Smooth muscle cell (in vitro differentiated cells): ENCODE measurements at regions not wholly inside any gene's neighbourhood (a gene's known extent, or its start where the extent isn't known, plus 50 kb on each side); places are given as distances from the start of the nearest gene placed in this dataset.
A peak's percentile ranks its signal among the peaks of the same experiment; 100 is the strongest.

ENCODE experiments used
- DNase-seq: peaks from one replicate; lab custom pipeline; 2025; ENCODE audit not compliant: unreplicated experiment; lab: John Stamatoyannopoulos, UW
- H2AFZ ChIP-seq: fragments of 200-600 bp; sonication (generic); 2 replicates; pipeline ENCODE4 v1.6.0; 2016; ENCODE audit warnings: antibody characterized with exemption, low read depth, mild to moderate bottlenecking
- H3F3A ChIP-seq: fragments of 200-600 bp; sonication (generic); 2 replicates; pipeline ENCODE4 v1.6.0; 2017; ENCODE audit warnings: antibody characterized with exemption, low read depth
- H3K27ac ChIP-seq: fragments of 200-600 bp; sonication (generic); 2 replicates; pipeline ENCODE4 v1.5.1; 2016; ENCODE audit warnings: low read depth, mild to moderate bottlenecking
- H3K27me3 ChIP-seq: fragments of 200-600 bp; sonication (generic); 2 replicates; pipeline ENCODE4 v1.6.1; 2016; ENCODE audit warnings: low read depth, mild to moderate bottlenecking
- H3K36me3 ChIP-seq: fragments of 200-600 bp; sonication (generic); 2 replicates; pipeline ENCODE4 v1.5.1; 2016; ENCODE audit warnings: low read depth
- H3K4me1 ChIP-seq: fragments of 200-600 bp; sonication (generic); 2 replicates; pipeline ENCODE4 v1.5.1; 2016; ENCODE audit warnings: low read depth
- H3K4me2 ChIP-seq: fragments of 200-600 bp; sonication (generic); 2 replicates; pipeline ENCODE4 v1.6.0; 2016; ENCODE audit warnings: mild to moderate bottlenecking
- H3K4me3 ChIP-seq: fragments of 200-600 bp; sonication (generic); 2 replicates; pipeline ENCODE4 v1.5.1; 2016; ENCODE audit warnings: mild to moderate bottlenecking
- H3K79me2 ChIP-seq: fragments of 200-600 bp; sonication (generic); 2 replicates; pipeline ENCODE4 v1.6.0; 2016; ENCODE audit warnings: low read depth, mild to moderate bottlenecking
- H3K9ac ChIP-seq: fragments of 200-600 bp; sonication (generic); 2 replicates; pipeline ENCODE4 v1.6.0; 2016; ENCODE audit warnings: low read depth
- H3K9me3 ChIP-seq: fragments of 200-600 bp; sonication (generic); replicated peaks from 2 replicates; pipeline ENCODE4 v1.5.1; 2016; ENCODE audit warnings: low read depth
- H4K20me1 ChIP-seq: fragments of 200-600 bp; sonication (generic); 2 replicates; pipeline ENCODE4 v1.6.0; 2016; ENCODE audit warnings: low read depth
- WGBS: methylation state at CpG from one replicate; pipeline ENCODE4 v1.1.7; 2016; ENCODE audit warnings: low lambda C conversion rate; 5-methylcytosine and 5-hydroxymethylcytosine counted together
- TF ChIP-seq, protein P1 (sequence below): fragments of 200-600 bp; sonication (generic); IDR thresholded peaks from 2 replicates; pipeline ENCODE4 v1.5.1; 2017; ENCODE audit warnings: borderline replicate concordance, mild to moderate bottlenecking, antibody characterized with exemption; ENCODE audit not compliant: insufficient read depth, poor library complexity, severe bottlenecking

DNA sequence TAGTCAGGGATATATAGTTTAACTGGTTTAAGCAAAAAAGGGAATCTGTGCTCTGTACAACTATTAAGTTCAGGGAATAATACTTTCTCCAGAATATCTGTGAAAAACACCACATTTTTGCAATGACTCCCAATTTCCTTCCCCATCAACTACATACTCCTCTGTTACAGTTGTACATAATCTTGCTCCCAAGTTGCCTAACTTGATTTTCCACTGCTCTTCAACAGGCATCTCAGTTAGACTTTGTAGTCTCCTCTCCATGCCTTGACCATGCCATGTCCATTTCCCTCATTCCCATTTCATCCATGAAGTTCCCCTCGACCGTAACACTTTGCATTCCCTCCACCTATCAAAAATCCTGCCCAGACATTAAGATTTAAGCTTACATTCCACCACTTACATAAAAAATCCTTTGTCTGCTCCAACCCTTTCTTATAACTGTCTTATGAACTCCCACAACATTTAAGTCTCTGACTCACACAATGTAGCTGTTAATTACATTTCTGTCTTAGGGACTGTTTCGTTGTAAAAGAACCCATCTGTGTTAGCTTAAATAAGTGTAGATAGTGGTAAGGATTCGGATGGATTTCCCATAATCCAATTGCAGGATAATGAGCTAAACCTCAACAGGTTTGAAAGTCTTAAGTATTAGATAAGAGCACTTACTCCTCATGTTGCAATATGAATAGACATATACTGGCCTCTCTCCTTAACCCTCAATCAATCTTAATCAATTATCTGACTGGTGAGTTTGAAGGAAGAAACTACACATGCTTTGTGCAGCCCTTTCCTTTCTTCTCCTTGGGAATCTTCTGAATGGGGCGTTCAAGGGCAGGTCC lies 156.5 kb downstream of the PAWR start:
- Histone ChIP-seq H3F3A (peaks cover 3% of the 10 kb centered on the region), H3K79me2 (no peaks in the 10 kb centered on the region), H3K27me3 (no peaks in the 10 kb centered on the region), H3K9ac (no peak overlapping the region), H3K36me3 (no peaks in the 10 kb centered on the region), H3K27ac (no peak overlapping the region), H3K4me2 (peak overlapping the region; percentile 13), H3K4me1 (peaks cover 3% of the 10 kb centered on the region), H3K9me3 (no peaks in the 10 kb centered on the region), H3K4me3 (no peak overlapping the region), H4K20me1 (no peaks in the 10 kb centered on the region), H2AFZ (no peak overlapping the region)
- 32% methylated on average over 5 of the region's 5 CpGs for WGBS
- no peak for DNase-seq
- TF ChIP-seq, protein P1, sequence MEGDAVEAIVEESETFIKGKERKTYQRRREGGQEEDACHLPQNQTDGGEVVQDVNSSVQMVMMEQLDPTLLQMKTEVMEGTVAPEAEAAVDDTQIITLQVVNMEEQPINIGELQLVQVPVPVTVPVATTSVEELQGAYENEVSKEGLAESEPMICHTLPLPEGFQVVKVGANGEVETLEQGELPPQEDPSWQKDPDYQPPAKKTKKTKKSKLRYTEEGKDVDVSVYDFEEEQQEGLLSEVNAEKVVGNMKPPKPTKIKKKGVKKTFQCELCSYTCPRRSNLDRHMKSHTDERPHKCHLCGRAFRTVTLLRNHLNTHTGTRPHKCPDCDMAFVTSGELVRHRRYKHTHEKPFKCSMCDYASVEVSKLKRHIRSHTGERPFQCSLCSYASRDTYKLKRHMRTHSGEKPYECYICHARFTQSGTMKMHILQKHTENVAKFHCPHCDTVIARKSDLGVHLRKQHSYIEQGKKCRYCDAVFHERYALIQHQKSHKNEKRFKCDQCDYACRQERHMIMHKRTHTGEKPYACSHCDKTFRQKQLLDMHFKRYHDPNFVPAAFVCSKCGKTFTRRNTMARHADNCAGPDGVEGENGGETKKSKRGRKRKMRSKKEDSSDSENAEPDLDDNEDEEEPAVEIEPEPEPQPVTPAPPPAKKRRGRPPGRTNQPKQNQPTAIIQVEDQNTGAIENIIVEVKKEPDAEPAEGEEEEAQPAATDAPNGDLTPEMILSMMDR: no peak

DNA sequence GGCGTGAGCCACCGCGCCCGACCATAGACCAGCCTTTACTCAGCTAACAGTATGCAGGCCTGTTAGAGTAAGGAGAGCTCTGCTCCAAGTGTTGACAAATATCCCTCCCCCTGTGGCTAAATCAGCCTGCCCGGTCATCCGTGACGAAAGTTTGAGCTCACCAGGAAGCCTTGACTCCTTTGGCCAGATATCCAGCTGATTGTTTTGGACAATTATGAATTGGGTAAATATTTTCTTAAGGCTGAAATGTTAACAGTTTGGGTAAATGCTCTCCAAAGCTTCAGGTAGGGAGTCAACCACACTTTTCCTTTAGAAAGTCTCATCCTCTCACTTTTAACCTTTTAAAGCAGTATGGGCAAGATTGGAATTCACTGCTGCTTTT lies 157.9 kb downstream of the PAWR start:
- no peak for DNase-seq
- Histone ChIP-seq H3K27ac (no peak overlapping the region), H3F3A (peaks cover 3% of the 10 kb centered on the region), H3K4me2 (no peak overlapping the region), H4K20me1 (no peaks in the 10 kb centered on the region), H3K4me3 (no peak overlapping the region), H3K27me3 (no peaks in the 10 kb centered on the region), H3K79me2 (no peaks in the 10 kb centered on the region), H3K4me1 (peaks cover 3% of the 10 kb centered on the region), H3K9me3 (no peaks in the 10 kb centered on the region), H3K9ac (no peak overlapping the region), H3K36me3 (no peaks in the 10 kb centered on the region), H2AFZ (no peak overlapping the region)
- TF ChIP-seq, protein P1: no peak
- 88% methylated on average over 7 of the region's 7 CpGs for WGBS

DNA sequence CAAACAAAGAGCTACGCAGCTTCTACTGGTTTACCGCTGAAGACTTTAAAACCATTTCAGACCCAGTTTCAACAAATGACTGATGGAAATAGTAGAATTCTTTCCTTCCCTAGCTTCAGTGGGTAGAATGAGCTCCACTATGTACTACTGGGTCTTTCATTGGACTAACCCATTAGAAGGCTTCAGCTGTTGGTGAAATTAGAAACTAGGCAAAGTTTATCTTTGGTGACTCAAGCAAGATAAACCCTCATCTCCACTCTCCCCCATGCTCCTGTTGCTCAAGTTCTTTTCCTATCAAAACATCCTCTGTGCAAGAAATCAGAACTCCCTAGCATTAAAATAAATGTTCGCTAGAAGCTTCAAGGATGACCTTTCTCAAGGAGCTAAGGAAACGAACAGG lies 159.2 kb downstream of the PAWR start:
- DNase-seq: no peak
- no peak overlapping the region for H3K27ac ChIP-seq

More for the DNA sequence above, 159.2 kb downstream of the PAWR start:
- Histone ChIP-seq H3K9me3 (no peaks in the 10 kb centered on the region), H3K9ac (no peak overlapping the region), H4K20me1 (no peaks in the 10 kb centered on the region), H3K36me3 (no peaks in the 10 kb centered on the region), H3K27me3 (no peaks in the 10 kb centered on the region), H3F3A (peaks cover 3% of the 10 kb centered on the region), H3K79me2 (no peaks in the 10 kb centered on the region), H3K4me2 (no peak overlapping the region), H3K4me1 (peaks cover 3% of the 10 kb centered on the region), H2AFZ (no peak overlapping the region), H3K4me3 (no peak overlapping the region)
- TF ChIP-seq, protein P1: no peak
- 75% methylated on average over 4 of the region's 4 CpGs for WGBS
